Naive thymus-derived CD4-positive, alpha-beta T cell (primary cell): ENCODE measurements at regions not wholly inside any gene's neighbourhood (a gene's known extent, or its start where the extent isn't known, plus 50 kb on each side); places are given as distances from the start of the nearest gene placed in this dataset.

Source experiments
- ATAC-seq: fragments of 150-1000 bp; cut with Tn5 transposase; 2 replicates; pipeline ENCODE4 v1.10.0; 2021; ENCODE audit warnings: mild to moderate bottlenecking, moderate library complexity
- CTCF ChIA-PET: fragments of 350-600 bp; sonication (Branson Sonifier 250); formaldehyde crosslinking; loops from one replicate; lab custom pipeline; 2021; ENCODE audit warnings: antibody characterized with exemption; lab: Charles Lee
- POLR2A ChIA-PET: fragments of 350-600 bp; sonication (Branson Sonifier 250); formaldehyde crosslinking; loops from one replicate; lab custom pipeline; 2021; ENCODE audit warnings: antibody characterized with exemption, inconsistent platforms; lab: Charles Lee
- DNase-seq, 9 donors: peaks; one replicate each; pipeline versions ENCODE4 v3.0.0 to v3.0.0-alpha.2; 2020 to 2022; ENCODE audit warnings: mixed read lengths in 1 of 9
- H3K27ac ChIP-seq: one replicate; pipeline ENCODE4 v1.7.0; 2013; ENCODE audit warnings: mild to moderate bottlenecking, low read depth, low read length, moderate library complexity
- H3K27me3 ChIP-seq, 2 donors: one replicate each; pipeline ENCODE4 v1.7.0; 2013; ENCODE audit warnings: low read length in 2 of 2, mild to moderate bottlenecking in 2 of 2, moderate library complexity in 2 of 2; ENCODE audit not compliant: control insufficient read depth in 2 of 2, insufficient read depth in 2 of 2
- H3K36me3 ChIP-seq, 3 experiments: 1 replicate in 2 of 3; 2 replicates in 1 of 3; pipeline ENCODE4 v1.7.0; 2013; ENCODE audit warnings: low read length in 3 of 3, mild to moderate bottlenecking in 3 of 3, moderate library complexity in 1 of 3; ENCODE audit not compliant: insufficient read depth in 3 of 3, control insufficient read depth in 2 of 3
- H3K4me1 ChIP-seq, 2 donors: one replicate each; pipeline ENCODE4 v1.7.0; 2013; ENCODE audit warnings: low read length in 2 of 2, mild to moderate bottlenecking in 2 of 2, moderate library complexity in 1 of 2; ENCODE audit not compliant: control insufficient read depth in 2 of 2, insufficient read depth in 2 of 2
- H3K4me3 ChIP-seq: 2 replicates; pipeline ENCODE4 v1.7.0; 2013; ENCODE audit warnings: mild to moderate bottlenecking, low read length
- H3K9me3 ChIP-seq, 3 experiments: 1 replicate in 2 of 3; 2 replicates in 1 of 3; pipeline ENCODE4 v1.7.0; 2013; ENCODE audit warnings: low read length in 3 of 3; ENCODE audit not compliant: control insufficient read depth in 2 of 3
- H3K27ac Mint-ChIP-seq, 9 donors: one replicate each; pipeline ENCODE4 v1.8.0; 2020 to 2022; ENCODE audit warnings: mixed read lengths in 9 of 9, mild to moderate bottlenecking in 8 of 9, moderate library complexity in 5 of 9, inconsistent platforms in 2 of 9
- H3K27me3 Mint-ChIP-seq, 5 donors: one replicate each; pipeline ENCODE4 v1.8.0; 2021 to 2022; ENCODE audit warnings: mixed read lengths in 5 of 5, mild to moderate bottlenecking in 1 of 5
- H3K36me3 Mint-ChIP-seq, 5 donors: one replicate each; pipeline ENCODE4 v1.8.0; 2020 to 2022; ENCODE audit warnings: mixed read lengths in 5 of 5, mild to moderate bottlenecking in 3 of 5, inconsistent platforms in 1 of 5
- H3K4me1 Mint-ChIP-seq, 7 donors: one replicate each; pipeline ENCODE4 v1.8.0; 2020 to 2022; ENCODE audit warnings: mixed read lengths in 7 of 7, mild to moderate bottlenecking in 3 of 7, inconsistent platforms in 1 of 7
- H3K4me3 Mint-ChIP-seq, 10 donors: one replicate each; pipeline ENCODE4 v1.8.0; 2020 to 2022; ENCODE audit warnings: mild to moderate bottlenecking in 10 of 10, mixed read lengths in 10 of 10, moderate library complexity in 6 of 10, inconsistent platforms in 2 of 10
- H3K9me3 Mint-ChIP-seq, 11 donors: one replicate each; pipeline ENCODE4 v1.8.0; 2020 to 2022; ENCODE audit warnings: mixed read lengths in 11 of 11, mild to moderate bottlenecking in 4 of 11, inconsistent platforms in 1 of 11, moderate library complexity in 1 of 11
- intact Hi-C, 2 donors: fragments of 100-400 bp; cut with micrococcal nuclease; formaldehyde crosslinking; loops; one replicate each; pipeline ENCODE4 v1.15.1; 2023

DNA sequence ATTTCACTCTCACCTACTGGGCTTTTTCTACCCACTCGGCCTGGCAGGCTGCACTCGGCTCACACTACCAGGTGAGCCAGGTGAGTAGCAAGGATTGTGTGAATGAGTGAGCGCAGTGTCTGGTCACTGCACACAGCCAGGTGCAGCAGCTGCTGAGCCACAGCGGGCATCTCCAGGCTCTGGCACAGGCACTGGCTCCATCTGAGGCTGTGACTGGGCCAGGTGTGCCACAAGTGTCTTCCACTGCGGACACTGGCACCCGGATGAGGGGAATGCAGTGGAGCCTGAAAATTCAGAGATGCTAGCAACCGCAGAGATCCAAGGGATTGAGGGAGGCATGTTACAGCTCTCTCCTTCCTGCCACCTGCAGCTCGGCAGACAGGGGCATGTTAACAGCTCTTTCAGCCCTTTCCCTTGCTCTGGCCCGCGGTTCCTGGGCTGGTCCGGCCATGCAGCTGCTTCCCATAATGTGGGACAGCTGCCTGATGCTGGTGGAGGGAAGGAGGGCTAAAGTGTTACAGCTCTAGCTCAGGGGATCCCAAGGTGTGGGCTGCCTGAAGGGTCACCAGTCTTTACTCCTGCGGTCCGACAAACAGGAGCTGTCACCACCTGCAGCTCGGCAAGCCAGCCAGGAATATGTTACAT is 1038.3 kb downstream of the AMY1C start:
- intact Hi-C loops: no loop called here
- Histone ChIP-seq H3K9me3 (peaks cover 0 to 4% (median 0%) of the 10 kb centered on the region in 3 experiments), H3K4me1 (no peaks in the 10 kb centered on the region), H3K27me3 (no peaks in the 10 kb centered on the region), H3K4me3 (no peak overlapping the region), H3K27ac (no peak overlapping the region), H3K36me3 (no peaks in the 10 kb centered on the region)
- H3K27ac Mint-ChIP-seq: no peak overlapping the region
- no peak overlapping the region for H3K4me3 Mint-ChIP-seq
- H3K4me1 Mint-ChIP-seq: no peaks in the 10 kb centered on the region
- ATAC-seq (no peak), DNase-seq (no peak)
- H3K36me3 Mint-ChIP-seq: no peaks in the 10 kb centered on the region
- H3K27me3 Mint-ChIP-seq: no peaks in the 10 kb centered on the region
- POLR2A ChIA-PET: no interaction called here
- peaks cover 0 to 11% (median 0%) of the 10 kb centered on the region in 11 donors for H3K9me3 Mint-ChIP-seq
- CTCF ChIA-PET: interaction anchor here (0.5 kb wide), 1 partner anchor 199 kb away, joined by 3 read pairs; no protein-coding TSS in a partner anchor

- no peak for ATAC-seq
- Mint-ChIP-seq H3K4me1 (no peaks in the 10 kb centered on the region), H3K27me3 (no peaks in the 10 kb centered on the region), H3K36me3 (no peaks in the 10 kb centered on the region), H3K4me3 (no peak overlapping the region), H3K27ac (no peak overlapping the region), H3K9me3 (peaks cover 0 to 20% (median 4%) of the 10 kb centered on the region in 11 donors)
- H3K36me3 ChIP-seq: no peaks in the 10 kb centered on the region
- ChIA-PET POLR2A (no interaction called here), CTCF (no interaction called here)
- H3K9me3 ChIP-seq: peaks cover 0 to 4% (median 0%) of the 10 kb centered on the region in 3 experiments
- intact Hi-C loops: no loop called here
- no peak for DNase-seq
- H3K27me3 ChIP-seq: no peaks in the 10 kb centered on the region
- no peaks in the 10 kb centered on the region for H3K4me1 ChIP-seq
- H3K27ac ChIP-seq: no peak overlapping the region
- H3K4me3 ChIP-seq: no peak overlapping the region
These were observed 1041.3 kb downstream of the AMY1C start for GRCh38 chr1:104791030-104791429.

GRCh38 chr1:104794035-104794434 is 1044.3 kb downstream of the AMY1C start:
- no peak for DNase-seq
- POLR2A ChIA-PET: no interaction called here
- Mint-ChIP-seq H3K27me3 (no peaks in the 10 kb centered on the region), H3K36me3 (no peaks in the 10 kb centered on the region), H3K27ac (no peak overlapping the region), H3K4me1 (no peaks in the 10 kb centered on the region), H3K9me3 (peaks cover 0 to 30% (median 9%) of the 10 kb centered on the region in 11 donors), H3K4me3 (no peak overlapping the region)
- H3K27me3 ChIP-seq: no peaks in the 10 kb centered on the region
- H3K9me3 ChIP-seq: no peaks in the 10 kb centered on the region
- CTCF ChIA-PET: no interaction called here
- ATAC-seq: no peak
- no peak overlapping the region for H3K4me3 ChIP-seq
- H3K4me1 ChIP-seq: no peaks in the 10 kb centered on the region
- no peak overlapping the region for H3K27ac ChIP-seq
- H3K36me3 ChIP-seq: no peaks in the 10 kb centered on the region
- intact Hi-C loops: no loop called here

DNA sequence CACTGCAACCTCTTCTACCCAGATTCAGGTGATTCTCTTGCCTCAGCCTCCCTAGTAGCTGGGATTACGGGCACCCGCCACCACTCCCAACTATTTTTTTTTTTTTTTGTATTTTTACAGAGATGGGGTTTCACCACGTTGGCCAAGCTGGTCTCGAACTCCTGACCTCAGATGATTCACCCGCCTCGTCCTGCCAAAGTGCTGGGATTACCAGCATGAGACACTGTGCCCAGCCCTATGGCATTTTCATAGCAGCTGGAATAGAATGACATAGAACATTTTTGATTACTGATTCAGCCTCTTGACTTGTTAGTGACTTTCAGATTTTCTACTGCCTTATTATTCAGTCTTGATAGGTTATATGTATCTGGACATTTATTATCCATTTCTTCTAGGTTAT is 1046.2 kb downstream of the AMY1C start:
- H3K27me3 ChIP-seq: no peaks in the 10 kb centered on the region
- H3K4me1 ChIP-seq: no peaks in the 10 kb centered on the region
- Mint-ChIP-seq H3K27me3 (no peaks in the 10 kb centered on the region), H3K4me3 (no peak overlapping the region), H3K9me3 (peaks cover 0 to 41% (median 10%) of the 10 kb centered on the region in 11 donors), H3K36me3 (no peaks in the 10 kb centered on the region), H3K27ac (no peak overlapping the region), H3K4me1 (no peaks in the 10 kb centered on the region)
- no peak for DNase-seq
- no peaks in the 10 kb centered on the region for H3K9me3 ChIP-seq
- ChIA-PET CTCF (no interaction called here), POLR2A (no interaction called here)
- H3K36me3 ChIP-seq: no peaks in the 10 kb centered on the region
- ATAC-seq: no peak
- no peak overlapping the region for H3K4me3 ChIP-seq
- no peak overlapping the region for H3K27ac ChIP-seq
- intact Hi-C loops: no loop called here

GRCh38 chr1:104797982-104798381 is 1048.3 kb downstream of the AMY1C start:
- intact Hi-C loops: no loop called here
- CTCF ChIA-PET: no interaction called here
- H3K27ac Mint-ChIP-seq: no peak overlapping the region

DNA sequence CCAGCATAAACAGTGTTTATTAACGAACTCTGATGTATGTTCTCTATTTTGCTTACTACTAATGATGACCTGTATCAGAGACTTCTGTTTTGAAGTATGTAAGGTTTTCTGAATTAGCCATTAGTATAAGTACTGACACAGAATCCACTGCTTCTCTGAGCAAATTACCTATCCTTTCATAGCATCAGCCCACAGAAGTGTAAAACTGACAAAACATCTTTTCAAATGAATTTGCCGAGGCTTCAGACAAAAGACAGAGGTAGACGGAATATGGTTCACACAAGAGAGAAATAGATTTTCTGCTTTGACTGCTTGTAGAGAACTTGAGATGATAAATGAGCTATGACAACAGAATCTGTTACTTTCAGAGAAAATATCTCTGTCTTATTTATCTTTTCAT is 1051.6 kb downstream of the AMY1C start:
- H3K27ac ChIP-seq: no peak overlapping the region
- no peak for DNase-seq
- ATAC-seq: no peak

More at GRCh38 chr1:104797982-104798381, 1048.3 kb downstream of the AMY1C start:
- Mint-ChIP-seq H3K36me3 (no peaks in the 10 kb centered on the region), H3K4me1 (no peaks in the 10 kb centered on the region), H3K4me3 (no peak overlapping the region), H3K27me3 (no peaks in the 10 kb centered on the region), H3K9me3 (peaks cover 0 to 35% (median 10%) of the 10 kb centered on the region in 11 donors)
- H3K36me3 ChIP-seq: no peaks in the 10 kb centered on the region
- no peak overlapping the region for H3K27ac ChIP-seq
- no peaks in the 10 kb centered on the region for H3K27me3 ChIP-seq
- no peak overlapping the region for H3K4me3 ChIP-seq
- ATAC-seq (no peak), DNase-seq (no peak)
- no peaks in the 10 kb centered on the region for H3K4me1 ChIP-seq
- H3K9me3 ChIP-seq: no peaks in the 10 kb centered on the region
- POLR2A ChIA-PET: no interaction called here

GRCh38 chr1:104804147-104804546 is 1054.4 kb downstream of the AMY1C start:
- ATAC-seq (no peak), DNase-seq (no peak)
- H3K9me3 Mint-ChIP-seq: peaks cover 0 to 11% (median 0%) of the 10 kb centered on the region in 11 donors
- H3K27me3 ChIP-seq: no peaks in the 10 kb centered on the region
- H3K36me3 Mint-ChIP-seq: no peaks in the 10 kb centered on the region
- no peak overlapping the region for H3K27ac Mint-ChIP-seq
- H3K36me3 ChIP-seq: no peaks in the 10 kb centered on the region
- POLR2A ChIA-PET: no interaction called here
- CTCF ChIA-PET: no interaction called here
- H3K27ac ChIP-seq: no peak overlapping the region
- H3K4me1 Mint-ChIP-seq: no peaks in the 10 kb centered on the region
- H3K9me3 ChIP-seq: no peaks in the 10 kb centered on the region
- intact Hi-C loops: no loop called here
- no peaks in the 10 kb centered on the region for H3K4me1 ChIP-seq
- H3K27me3 Mint-ChIP-seq: no peaks in the 10 kb centered on the region
- H3K4me3 Mint-ChIP-seq: no peak overlapping the region
- H3K4me3 ChIP-seq: no peak overlapping the region

More for the DNA sequence above, 1051.6 kb downstream of the AMY1C start:
- Mint-ChIP-seq H3K36me3 (no peaks in the 10 kb centered on the region), H3K9me3 (peaks cover 0 to 23% (median 5%) of the 10 kb centered on the region in 11 donors), H3K4me1 (no peaks in the 10 kb centered on the region), H3K4me3 (no peak overlapping the region), H3K27me3 (no peaks in the 10 kb centered on the region), H3K27ac (no peak overlapping the region)
- ChIA-PET CTCF (no interaction called here), POLR2A (no interaction called here)
- Histone ChIP-seq H3K9me3 (no peaks in the 10 kb centered on the region), H3K4me3 (no peak overlapping the region), H3K27me3 (no peaks in the 10 kb centered on the region), H3K4me1 (no peaks in the 10 kb centered on the region), H3K36me3 (no peaks in the 10 kb centered on the region)
- intact Hi-C loops: no loop called here
